Karpas-422 (cell line): ENCODE measurements at regions not wholly inside any gene's neighbourhood (a gene's known extent, or its start where the extent isn't known, plus 50 kb on each side); places are given as distances from the start of the nearest gene placed in this dataset.

Experiments used
- DNase-seq: peaks from one replicate; pipeline ENCODE4 v3.0.0-alpha.2; 2015
- H2AFZ ChIP-seq: fragments of 200-600 bp; sonication (generic); 2 replicates; pipeline ENCODE4 v1.6.1; 2014; ENCODE audit warnings: antibody characterized with exemption, low read length, mixed read lengths
- H3K27ac ChIP-seq: fragments of 200-600 bp; sonication (generic); 2 replicates; pipeline ENCODE4 v1.5.1; 2014; ENCODE audit warnings: mild to moderate bottlenecking, low read length, moderate library complexity
- H3K27me3 ChIP-seq: fragments of 200-600 bp; sonication (generic); 2 replicates; pipeline ENCODE4 v1.6.1; 2014; ENCODE audit warnings: low read length, mixed read lengths
- H3K36me3 ChIP-seq: fragments of 200-600 bp; sonication (generic); 2 replicates; pipeline ENCODE4 v1.6.1; 2014; ENCODE audit warnings: low read length, mixed read lengths; ENCODE audit not compliant: insufficient read depth
- H3K4me1 ChIP-seq: fragments of 200-600 bp; sonication (generic); 2 replicates; pipeline ENCODE4 v1.6.1; 2014; ENCODE audit warnings: mild to moderate bottlenecking, low read length, mixed read lengths
- H3K4me2 ChIP-seq: fragments of 200-600 bp; sonication (generic); 2 replicates; pipeline ENCODE4 v1.6.1; 2014; ENCODE audit warnings: low read length, low read depth, mild to moderate bottlenecking; ENCODE audit not compliant: poor library complexity, severe bottlenecking
- H3K4me3 ChIP-seq: fragments of 200-600 bp; sonication (generic); 2 replicates; pipeline ENCODE4 v1.5.1; 2014; ENCODE audit warnings: mild to moderate bottlenecking, antibody characterized with exemption, low read length, mixed read lengths
- H3K79me2 ChIP-seq: fragments of 200-600 bp; sonication (generic); 2 replicates; pipeline ENCODE4 v1.6.1; 2014; ENCODE audit warnings: mild to moderate bottlenecking, low read length, mixed read lengths
- H3K9ac ChIP-seq: fragments of 200-600 bp; sonication (generic); 2 replicates; pipeline ENCODE4 v1.6.0; 2014; ENCODE audit warnings: low read length
- H3K9me2 ChIP-seq: fragments of 200-600 bp; sonication (generic), shearing (Covaris generic); replicated peaks from 2 replicates; pipeline ENCODE4 v1.6.0; 2014; ENCODE audit warnings: mild to moderate bottlenecking, low read length, moderate library complexity; ENCODE audit not compliant: insufficient read depth
- H3K9me3 ChIP-seq: fragments of 300-700, 200-600 bp; sonication (generic); 2 replicates; pipeline ENCODE4 v1.6.1; 2014; ENCODE audit warnings: low read length, mixed read lengths
- H4K20me1 ChIP-seq: fragments of 200-600 bp; sonication (generic); 2 replicates; pipeline ENCODE4 v1.6.1; 2014; ENCODE audit warnings: mild to moderate bottlenecking, antibody characterized with exemption, low read length, low read depth; ENCODE audit not compliant: insufficient read depth

GRCh38 chr14:101380512-101380911, 180.8 kb upstream of the DIO3 start:
- Histone ChIP-seq H3K9me2 (no peaks in the 10 kb centered on the region), H3K27me3 (no peaks in the 10 kb centered on the region), H3K9me3 (no peaks in the 10 kb centered on the region), H3K4me2 (no peak overlapping the region), H3K79me2 (no peaks in the 10 kb centered on the region), H3K27ac (no peak overlapping the region), H4K20me1 (no peaks in the 10 kb centered on the region), H3K9ac (no peak overlapping the region), H3K4me1 (no peaks in the 10 kb centered on the region), H2AFZ (no peak overlapping the region), H3K4me3 (no peak overlapping the region), H3K36me3 (no peaks in the 10 kb centered on the region)
- DNase-seq = no peak

GRCh38 chr14:101380940-101381339, 180.4 kb upstream of the DIO3 start:
- no peaks in the 10 kb centered on the region for H3K9me3 ChIP-seq
- no peak overlapping the region for H3K27ac ChIP-seq
- no peaks in the 10 kb centered on the region for H3K79me2 ChIP-seq
- no peaks in the 10 kb centered on the region for H3K36me3 ChIP-seq
- no peak overlapping the region for H3K9ac ChIP-seq
- no peaks in the 10 kb centered on the region for H3K27me3 ChIP-seq
- no peaks in the 10 kb centered on the region for H4K20me1 ChIP-seq
- H3K4me2 ChIP-seq = no peak overlapping the region
- H3K4me1 ChIP-seq = no peaks in the 10 kb centered on the region
- H2AFZ ChIP-seq = no peak overlapping the region
- no peaks in the 10 kb centered on the region for H3K9me2 ChIP-seq
- no peak for DNase-seq
- H3K4me3 ChIP-seq = no peak overlapping the region

DNA sequence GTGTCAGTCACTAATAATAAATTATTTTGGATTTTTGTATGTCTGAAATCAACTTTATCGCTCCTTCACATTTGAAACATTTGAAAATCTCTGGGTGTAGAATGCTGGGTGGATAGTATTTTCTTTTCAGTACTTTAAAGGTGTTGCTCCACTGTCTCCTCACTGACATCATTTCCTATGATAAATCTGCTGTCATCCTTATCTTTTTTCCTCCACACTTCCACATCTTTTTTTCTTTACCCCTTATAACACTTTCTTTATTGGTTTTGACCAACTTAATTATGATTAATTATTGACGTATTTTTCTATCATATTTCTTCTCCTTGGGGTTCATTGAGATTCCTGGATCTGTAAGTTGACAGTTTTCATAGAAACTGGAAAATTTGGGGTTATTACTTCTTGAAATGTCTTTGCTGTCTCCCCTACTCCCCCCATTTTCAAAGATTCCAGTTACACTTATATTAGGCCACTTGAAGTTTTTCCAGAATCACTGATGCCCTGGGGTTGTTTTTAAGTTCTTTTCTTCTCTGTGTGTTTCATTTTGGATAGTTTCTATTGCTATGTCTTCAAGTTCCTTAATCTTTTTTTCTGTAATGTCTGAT, 177.5 kb upstream of the DIO3 start:
- Histone ChIP-seq H3K4me2 (no peak overlapping the region), H3K27ac (no peak overlapping the region), H3K9me2 (no peaks in the 10 kb centered on the region), H3K9ac (no peak overlapping the region), H3K79me2 (no peaks in the 10 kb centered on the region), H2AFZ (no peak overlapping the region), H3K9me3 (no peaks in the 10 kb centered on the region), H3K27me3 (no peaks in the 10 kb centered on the region), H3K36me3 (no peaks in the 10 kb centered on the region), H3K4me3 (no peak overlapping the region), H4K20me1 (no peaks in the 10 kb centered on the region), H3K4me1 (no peaks in the 10 kb centered on the region)
- DNase-seq = no peak

DNA sequence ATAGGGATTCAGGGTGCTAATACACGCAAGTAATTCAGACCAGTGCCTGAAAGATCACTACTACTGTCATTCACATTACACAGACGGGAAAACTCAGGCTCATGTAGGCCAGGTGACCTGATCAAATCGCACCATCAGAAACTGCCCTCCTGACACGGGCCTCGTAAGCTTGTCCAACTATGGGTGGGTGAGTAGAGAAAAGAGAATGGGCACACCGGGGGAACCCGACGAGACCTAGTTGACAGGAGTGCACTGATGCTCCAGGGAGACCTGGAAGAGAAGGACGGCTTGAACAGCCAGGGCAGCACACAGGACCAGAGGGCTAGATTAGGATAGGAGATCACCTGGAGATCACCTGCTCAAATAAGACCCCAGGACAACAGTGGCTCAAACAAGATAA, 166.9 kb upstream of the DIO3 start:
- Histone ChIP-seq H2AFZ (no peak overlapping the region), H3K9ac (no peak overlapping the region), H3K79me2 (no peaks in the 10 kb centered on the region), H3K4me1 (no peaks in the 10 kb centered on the region), H3K36me3 (no peaks in the 10 kb centered on the region), H3K27ac (no peak overlapping the region), H3K4me3 (no peak overlapping the region), H3K4me2 (no peak overlapping the region), H3K27me3 (no peaks in the 10 kb centered on the region), H3K9me3 (no peaks in the 10 kb centered on the region), H3K9me2 (no peaks in the 10 kb centered on the region), H4K20me1 (no peaks in the 10 kb centered on the region)
- no peak for DNase-seq

DNA sequence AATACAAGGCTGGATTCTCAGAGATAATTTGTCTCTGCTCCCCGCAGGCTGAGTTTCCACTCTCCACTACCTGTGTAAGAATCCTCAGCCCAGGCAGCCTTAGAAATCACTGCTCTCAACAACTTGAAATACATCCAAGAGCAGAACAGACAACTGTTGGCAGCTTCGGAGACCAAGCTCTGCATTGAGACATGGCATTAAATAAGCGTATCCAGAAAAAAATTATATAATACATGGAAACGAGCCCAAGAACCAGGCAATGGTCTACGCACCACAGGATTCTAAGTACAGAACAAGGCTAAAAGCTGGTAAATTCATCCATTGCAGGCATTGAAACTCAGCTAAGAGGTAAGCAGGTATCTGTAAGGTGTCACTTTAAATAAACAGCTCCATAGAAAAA, 165.5 kb upstream of the DIO3 start:
- H3K27ac ChIP-seq = no peak overlapping the region
- H3K9me3 ChIP-seq = no peaks in the 10 kb centered on the region
- no peaks in the 10 kb centered on the region for H3K27me3 ChIP-seq
- no peaks in the 10 kb centered on the region for H3K36me3 ChIP-seq
- no peaks in the 10 kb centered on the region for H4K20me1 ChIP-seq
- no peak overlapping the region for H3K4me3 ChIP-seq
- H3K4me2 ChIP-seq = no peak overlapping the region
- H3K9me2 ChIP-seq = no peaks in the 10 kb centered on the region
- no peak overlapping the region for H3K9ac ChIP-seq
- no peaks in the 10 kb centered on the region for H3K4me1 ChIP-seq
- H3K79me2 ChIP-seq = no peaks in the 10 kb centered on the region
- no peak for DNase-seq
- no peak overlapping the region for H2AFZ ChIP-seq

DNA sequence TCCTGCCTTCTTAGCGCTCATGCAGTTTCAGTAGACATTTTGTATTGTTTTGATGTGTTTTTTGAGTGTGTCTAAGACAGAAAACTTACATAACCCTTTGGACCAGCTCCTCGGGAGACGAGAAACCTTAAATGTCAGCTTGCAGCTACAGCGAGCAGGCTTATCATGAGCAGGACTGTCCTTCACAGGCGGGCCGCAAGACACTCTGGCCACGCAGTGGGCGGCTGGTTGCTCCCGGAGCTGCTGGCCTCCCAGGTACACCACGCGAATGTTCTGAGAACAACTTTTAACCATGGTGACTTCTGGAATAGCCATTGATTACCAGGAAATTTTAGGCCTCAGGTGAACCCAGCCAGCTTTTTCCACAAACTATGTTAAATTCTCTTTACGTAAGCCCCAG, 164.1 kb upstream of the DIO3 start:
- Histone ChIP-seq H3K9ac (no peak overlapping the region), H4K20me1 (no peaks in the 10 kb centered on the region)

GRCh38 chr14:101398011-101398410, 163.3 kb upstream of the DIO3 start:
- peaks cover under 1% of the 10 kb centered on the region for H3K4me1 ChIP-seq
- no peak overlapping the region for H3K4me3 ChIP-seq
- H2AFZ ChIP-seq = no peak overlapping the region
- H3K9ac ChIP-seq = no peak overlapping the region
- no peaks in the 10 kb centered on the region for H3K79me2 ChIP-seq
- no peaks in the 10 kb centered on the region for H3K27me3 ChIP-seq
- no peaks in the 10 kb centered on the region for H4K20me1 ChIP-seq
- no peak overlapping the region for H3K4me2 ChIP-seq
- no peaks in the 10 kb centered on the region for H3K36me3 ChIP-seq
- H3K9me3 ChIP-seq = no peaks in the 10 kb centered on the region
- no peak overlapping the region for H3K27ac ChIP-seq
- no peaks in the 10 kb centered on the region for H3K9me2 ChIP-seq
- DNase-seq = no peak

More for the DNA sequence above, 164.1 kb upstream of the DIO3 start:
- Histone ChIP-seq H3K4me3 (no peak overlapping the region), H3K27me3 (no peaks in the 10 kb centered on the region), H2AFZ (no peak overlapping the region), H3K9me2 (no peaks in the 10 kb centered on the region), H3K79me2 (no peaks in the 10 kb centered on the region), H3K27ac (no peak overlapping the region), H3K36me3 (no peaks in the 10 kb centered on the region), H3K9me3 (no peaks in the 10 kb centered on the region), H3K4me1 (no peaks in the 10 kb centered on the region), H3K4me2 (no peak overlapping the region)
- DNase-seq = no peak

DNA sequence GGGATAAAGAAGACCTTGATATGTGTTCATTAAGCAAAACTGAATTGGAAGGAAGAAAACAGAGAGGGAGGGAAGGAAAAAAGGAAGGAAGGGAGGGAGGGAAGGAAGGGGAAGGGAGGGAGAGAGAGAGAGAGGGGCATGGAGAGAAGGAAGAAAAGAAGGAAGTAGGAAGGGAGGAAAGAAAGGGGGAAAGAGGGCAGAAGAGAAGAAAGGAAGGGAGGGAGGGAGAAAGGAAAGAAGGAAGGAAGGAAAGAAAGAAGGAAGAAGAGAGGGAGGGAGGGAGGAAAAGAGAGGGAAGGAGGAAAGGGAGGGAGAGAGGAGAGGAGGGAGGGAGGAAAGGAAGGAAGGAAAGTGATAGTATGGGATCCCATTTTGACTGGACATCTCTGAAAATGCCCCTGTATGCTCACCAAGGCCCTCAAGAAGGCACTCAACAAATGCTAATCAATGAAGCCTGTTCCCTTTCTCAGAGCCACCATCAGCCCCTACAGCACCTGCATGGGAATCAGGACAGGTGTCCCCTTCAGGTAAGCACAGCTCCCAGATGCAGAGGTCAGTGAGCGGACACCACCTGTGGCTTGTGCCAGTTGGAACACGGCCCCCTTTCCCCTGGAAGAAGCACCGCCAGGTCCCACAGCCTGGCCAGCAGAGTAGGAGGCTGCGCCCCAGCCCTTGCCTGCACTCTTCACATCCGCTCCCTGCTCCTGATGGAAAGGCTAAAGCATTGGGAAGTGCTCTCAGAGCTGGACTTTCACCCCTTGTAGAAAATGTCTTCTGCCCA, 161.4 kb upstream of the DIO3 start:
- Histone ChIP-seq H3K4me2 (no peak overlapping the region), H2AFZ (no peak overlapping the region), H3K27me3 (no peaks in the 10 kb centered on the region), H4K20me1 (no peaks in the 10 kb centered on the region), H3K9me2 (no peaks in the 10 kb centered on the region), H3K4me1 (peaks cover 15% of the 10 kb centered on the region), H3K4me3 (no peak overlapping the region), H3K9ac (no peak overlapping the region), H3K79me2 (no peaks in the 10 kb centered on the region), H3K9me3 (no peaks in the 10 kb centered on the region), H3K36me3 (no peaks in the 10 kb centered on the region), H3K27ac (no peak overlapping the region)
- DNase-seq = no peak
